GM12872 (cell line): ENCODE measurements at regions not wholly inside any gene's neighbourhood (a gene's known extent, or its start where the extent isn't known, plus 50 kb on each side); places are given as distances from the start of the nearest gene placed in this dataset.

ENCODE experiments used
- CTCF ChIP-seq: IDR thresholded peaks from 3 replicates; pipeline ENCODE4 v1.5.1; 2011; ENCODE audit warnings: low read depth, mild to moderate bottlenecking, low read length, moderate library complexity; ENCODE audit not compliant: insufficient read depth

DNA sequence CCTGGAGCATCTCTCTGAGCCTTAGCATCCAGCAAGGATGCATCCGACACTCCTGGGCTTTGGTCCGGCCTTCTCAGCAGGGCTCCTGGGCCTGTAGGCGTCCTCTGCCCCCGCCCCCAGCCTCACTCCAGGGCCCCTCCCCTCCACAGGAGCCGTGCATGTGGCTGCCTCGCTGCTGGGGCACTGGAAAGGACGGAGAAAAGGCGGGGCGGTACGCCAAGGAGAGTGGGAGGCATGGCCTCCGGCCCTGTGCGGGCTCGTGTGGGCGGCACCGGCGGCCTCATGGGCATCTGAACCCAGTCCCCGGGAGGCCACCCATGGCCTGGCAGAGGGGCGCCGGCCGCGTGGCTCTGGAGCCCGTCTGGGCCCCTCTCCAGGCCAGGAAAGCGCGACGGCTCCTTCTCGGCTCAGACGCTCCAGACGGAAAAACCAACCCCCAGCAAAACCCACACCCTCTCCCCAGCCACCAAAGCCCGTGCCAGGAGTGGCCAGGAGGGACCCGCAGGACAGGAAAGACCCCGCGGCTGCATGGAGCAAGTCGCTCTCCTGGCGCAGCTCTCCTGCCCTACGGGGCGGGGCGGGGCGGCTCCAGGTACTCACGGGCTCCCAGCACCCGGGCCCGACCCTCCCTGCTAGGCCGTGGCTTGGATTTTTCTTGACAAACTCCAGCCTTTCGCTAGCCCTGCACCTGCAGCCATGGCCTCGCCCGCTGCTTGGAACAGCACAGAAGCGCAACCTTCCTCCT lies 419.9 kb downstream of the QKI start:
- TF ChIP-seq CTCF: no peak

DNA sequence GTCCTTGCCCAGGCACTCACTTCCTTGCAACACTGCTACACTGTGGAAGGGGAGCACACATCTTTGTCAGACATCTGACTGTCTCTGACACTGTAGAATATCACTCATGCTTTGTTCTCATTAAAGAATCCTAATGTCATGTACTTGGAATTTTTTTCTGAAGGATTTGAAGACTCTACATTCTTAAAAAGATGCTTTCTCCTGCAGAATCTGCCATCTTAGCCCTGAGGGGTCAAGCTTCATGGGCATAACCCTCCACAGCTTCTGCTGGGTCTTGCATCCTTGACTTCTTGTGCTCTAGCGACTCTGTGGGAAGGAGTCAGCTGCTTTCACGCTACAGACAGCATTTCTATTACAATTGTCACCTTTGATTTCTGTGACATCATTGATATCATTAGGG lies 417.2 kb downstream of the QKI start:
- TF ChIP-seq CTCF: no peak

- no peak for TF ChIP-seq CTCF
Measured at GRCh38 chr6:163830641-163831040, 416.1 kb downstream of the QKI start.

DNA sequence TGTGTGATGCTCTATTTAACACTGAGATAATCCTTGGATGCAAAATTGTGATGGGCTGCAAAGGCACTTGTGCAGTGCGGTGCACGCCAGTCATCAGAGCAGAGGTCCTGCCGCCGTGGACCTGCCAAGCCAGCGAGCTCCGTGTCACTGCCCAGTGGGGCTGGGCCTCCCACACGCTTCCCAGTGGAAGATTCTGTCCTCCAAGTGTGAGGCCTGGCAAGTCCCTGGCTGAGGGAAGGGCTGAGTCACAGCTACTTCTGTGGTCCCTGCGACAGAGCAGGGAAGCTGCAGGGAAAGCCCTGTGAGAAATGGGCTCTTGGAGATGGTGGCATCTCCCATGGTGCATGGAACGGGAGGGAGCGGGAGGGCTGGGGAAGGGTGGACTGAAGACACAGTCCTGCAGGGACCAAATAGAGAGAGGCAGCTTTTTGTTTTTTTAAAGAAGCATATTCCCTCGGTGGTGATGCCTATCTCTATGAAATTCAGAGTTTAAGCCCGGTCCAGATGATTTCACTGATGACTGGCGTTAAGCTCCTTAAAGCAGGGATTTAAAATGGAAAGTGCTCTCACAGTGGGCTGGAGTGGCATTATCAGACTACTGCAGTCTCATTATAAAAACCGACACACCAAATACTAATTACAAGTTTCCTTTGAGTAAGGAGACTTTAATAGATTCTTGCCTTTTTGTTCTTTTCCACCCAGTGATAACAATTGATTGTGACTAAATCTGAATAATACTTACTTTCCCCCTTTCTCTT lies 413.7 kb downstream of the QKI start:
- no peak for TF ChIP-seq CTCF

- TF ChIP-seq CTCF: no peak
Measured at GRCh38 chr6:163827143-163827542, 412.6 kb downstream of the QKI start.

GRCh38 chr6:163826629-163827028 lies 412.1 kb downstream of the QKI start:
- TF ChIP-seq CTCF: no peak

- no peak for TF ChIP-seq CTCF
Measured at GRCh38 chr6:163825033-163825432, 410.5 kb downstream of the QKI start.
